ENCODE measurements at regions not wholly inside any gene's neighbourhood (a gene's known extent, or its start where the extent isn't known, plus 50 kb on each side); places are given as distances from the start of the nearest gene placed in this dataset.

- TF ChIP-seq CTCF (IDR thresholded peaks at IDR 0.05) (no peak), USF1 (CRISPR knock-in tag; IDR thresholded peaks at IDR 0.05) (no peak), HMGXB4 (CRISPR knock-in tag; IDR thresholded peaks at IDR 0.05) (no peak)
- TF ChIP-seq, protein P1, sequence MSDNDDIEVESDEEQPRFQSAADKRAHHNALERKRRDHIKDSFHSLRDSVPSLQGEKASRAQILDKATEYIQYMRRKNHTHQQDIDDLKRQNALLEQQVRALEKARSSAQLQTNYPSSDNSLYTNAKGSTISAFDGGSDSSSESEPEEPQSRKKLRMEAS (CRISPR knock-in tag; IDR thresholded peaks at IDR 0.05) = no peak
Observed at GRCh38 chr5:97918057-97918456, 735.0 kb upstream of the RIOK2 start.

All from WTC11 (cell line).